MCF 10A (cell line): ENCODE measurements at regions not wholly inside any gene's neighbourhood (a gene's known extent, or its start where the extent isn't known, plus 50 kb on each side); places are given as distances from the start of the nearest gene placed in this dataset.
"Not testable (repeated sequence)": the region's sequence is repeated elsewhere in the genome, so short reads cannot be mapped to it uniquely, and the experiment has no call there.

Source experiments
- BruUV-seq: library from RNA; stranded (reverse); fragments of 400-500 nt; replicated peaks from 2 replicates; lab custom pipeline; 2021; lab: Mats Ljungman, UMichigan
- CTCF ChIA-PET: fragments of 300-600 bp; sonication (Branson Sonifier 250); formaldehyde crosslinking; extraction: SDS; loops from one replicate; lab custom pipeline; 2021; ENCODE audit warnings: antibody characterized with exemption, inconsistent platforms; lab: Yijun Ruan, JAX
- POLR2A ChIA-PET: fragments of 300-600, 350-650 bp; sonication (Branson Sonifier 250); formaldehyde crosslinking; extraction: SDS; loops from one replicate; lab custom pipeline; 2020; ENCODE audit warnings: antibody characterized with exemption, inconsistent platforms; lab: Yijun Ruan, JAX
- DNase-seq: peaks from one replicate; pipeline ENCODE4 v3.0.0-alpha.2; 2018; ENCODE audit not compliant: unreplicated experiment
- H3K27ac Mint-ChIP-seq: one replicate; pipeline ENCODE4 v1.8.0; 2022; ENCODE audit warnings: mild to moderate bottlenecking, low read depth, mixed read lengths; ENCODE audit not compliant: unreplicated experiment
- H3K27me3 Mint-ChIP-seq: one replicate; pipeline ENCODE4 v1.8.0; 2022; ENCODE audit warnings: mixed read lengths; ENCODE audit not compliant: insufficient read depth, unreplicated experiment
- H3K36me3 Mint-ChIP-seq: one replicate; pipeline ENCODE4 v1.8.0; 2022; ENCODE audit warnings: mild to moderate bottlenecking, moderate library complexity, mixed read lengths; ENCODE audit not compliant: insufficient read depth, unreplicated experiment
- H3K4me1 Mint-ChIP-seq: one replicate; pipeline ENCODE4 v1.8.0; 2022; ENCODE audit warnings: mixed read lengths; ENCODE audit not compliant: insufficient read depth, unreplicated experiment
- H3K4me3 Mint-ChIP-seq: one replicate; pipeline ENCODE4 v1.8.0; 2022; ENCODE audit warnings: mild to moderate bottlenecking, moderate library complexity, mixed read lengths; ENCODE audit not compliant: unreplicated experiment
- H3K9me3 Mint-ChIP-seq: one replicate; pipeline ENCODE4 v1.8.0; 2022; ENCODE audit warnings: mixed read lengths; ENCODE audit not compliant: unreplicated experiment
- CTCF ChIP-seq: fragments of 200-600 bp; IDR thresholded peaks from one replicate; pipeline ENCODE4 v1.8.0; 2022; ENCODE audit warnings: antibody characterized with exemption, mild to moderate bottlenecking; ENCODE audit not compliant: unreplicated experiment
- intact Hi-C: fragments of 100-400 bp; cut with micrococcal nuclease; formaldehyde crosslinking; loops from 2 replicates; pipeline ENCODE4 v1.14.1; 2022

- Mint-ChIP-seq H3K9me3 (no peaks in the 10 kb centered on the region), H3K27me3 (no peaks in the 10 kb centered on the region), H3K27ac (no peak overlapping the region), H3K4me1 (no peaks in the 10 kb centered on the region), H3K4me3 (no peak overlapping the region), H3K36me3 (no peaks in the 10 kb centered on the region)
- BruUV-seq: no TSS peak
- ChIA-PET POLR2A (no interaction called here), CTCF (no interaction called here)
- intact Hi-C loops: no loop called here
- DNase-seq: no peak
- TF ChIP-seq CTCF: no peak
Observed at GRCh38 chr3:4158329-4158728, 144.8 kb upstream of the SETMAR start.

- Mint-ChIP-seq H3K27ac (no peak overlapping the region), H3K27me3 (no peaks in the 10 kb centered on the region), H3K4me3 (no peak overlapping the region), H3K4me1 (no peaks in the 10 kb centered on the region), H3K9me3 (no peaks in the 10 kb centered on the region), H3K36me3 (no peaks in the 10 kb centered on the region)
- no peak for DNase-seq
- ChIA-PET POLR2A (no interaction called here), CTCF (no interaction called here)
- BruUV-seq: no TSS peak
- TF ChIP-seq CTCF: no peak
- intact Hi-C loops: no loop called here
Observed at GRCh38 chr3:4162096-4162495, 141.1 kb upstream of the SETMAR start.

GRCh38 chr3:4163011-4163410, 140.2 kb upstream of the SETMAR start:
- intact Hi-C loops: no loop called here
- Mint-ChIP-seq H3K36me3 (no peaks in the 10 kb centered on the region), H3K9me3 (no peaks in the 10 kb centered on the region), H3K4me3 (no peak overlapping the region), H3K27ac (no peak overlapping the region), H3K27me3 (no peaks in the 10 kb centered on the region), H3K4me1 (no peaks in the 10 kb centered on the region)
- DNase-seq: no peak
- no TSS peak for BruUV-seq
- no peak for TF ChIP-seq CTCF
- ChIA-PET POLR2A (no interaction called here), CTCF (no interaction called here)

GRCh38 chr3:4166540-4166939, 136.6 kb upstream of the SETMAR start:
- BruUV-seq: no TSS peak
- intact Hi-C loops: no loop called here
- no peaks in the 10 kb centered on the region for H3K27me3 Mint-ChIP-seq

GRCh38 chr3:4167230-4167629, 135.9 kb upstream of the SETMAR start:
- BruUV-seq, H3K4me3 Mint-ChIP-seq, H3K9me3 Mint-ChIP-seq, POLR2A ChIA-PET, intact Hi-C loops, H3K27me3 Mint-ChIP-seq, DNase-seq, H3K36me3 Mint-ChIP-seq, H3K4me1 Mint-ChIP-seq, H3K27ac Mint-ChIP-seq: not testable (repeated sequence)
- CTCF ChIA-PET: interaction anchor here (0.7 kb wide), 1 partner anchor 65 kb away, joined by 3 read pairs; no protein-coding TSS in a partner anchor

More at GRCh38 chr3:4166540-4166939, 136.6 kb upstream of the SETMAR start:
- Mint-ChIP-seq H3K4me1 (no peaks in the 10 kb centered on the region), H3K27ac (no peak overlapping the region), H3K36me3 (no peaks in the 10 kb centered on the region), H3K4me3 (no peak overlapping the region), H3K9me3 (peaks cover 7% of the 10 kb centered on the region)
- POLR2A ChIA-PET: no interaction called here
- CTCF ChIA-PET: interaction anchor here (0.7 kb wide), 1 partner anchor 64 kb away, joined by 3 read pairs; no protein-coding TSS in a partner anchor
- no peak for TF ChIP-seq CTCF
- DNase-seq: no peak
